Tibial artery (tissue), 4 donors: ENCODE measurements at regions not wholly inside any gene's neighbourhood (a gene's known extent, or its start where the extent isn't known, plus 50 kb on each side); places are given as distances from the start of the nearest gene placed in this dataset.
A peak's percentile ranks its signal among the peaks of the same experiment; 100 is the strongest.

ENCODE experiments used
- DNase-seq, 2 donors: peaks; one replicate each; pipeline ENCODE4 v3.0.0-alpha.2; 2019
- H3K27ac ChIP-seq, 2 donors: fragments of 200-600 bp; sonication (generic) in 1 of 2; 1 replicate in 1 of 2; 2 replicates in 1 of 2; pipeline ENCODE4 v1.5.1; 2018 to 2019; ENCODE audit warnings: mild to moderate bottlenecking in 1 of 2
- H3K27me3 ChIP-seq, 2 donors: fragments of 200-600 bp; sonication (generic) in 1 of 2; one replicate each; pipeline versions ENCODE4 v1.5.1 to v1.6.0; 2016 to 2019
- H3K36me3 ChIP-seq, 3 donors: fragments of 200-600 bp; sonication (generic) in 2 of 3; one replicate each; pipeline ENCODE4 v1.5.1; 2016 to 2019; ENCODE audit warnings: mild to moderate bottlenecking in 2 of 3
- H3K4me1 ChIP-seq, 4 donors: fragments of 200-600 bp; sonication (generic) in 2 of 4; 1 replicate in 3 of 4; 2 replicates in 1 of 4; pipeline ENCODE4 v1.5.1; 2016 to 2019
- H3K4me3 ChIP-seq, 2 donors: fragments of 200-600 bp; sonication (generic) in 1 of 2; 1 replicate in 1 of 2; 2 replicates in 1 of 2; pipeline ENCODE4 v1.5.1; 2018 to 2019; ENCODE audit warnings: mild to moderate bottlenecking in 2 of 2
- H3K9me3 ChIP-seq, 3 donors: fragments of 200-600 bp; sonication (generic) in 1 of 3; one replicate each; pipeline ENCODE4 v1.5.1; 2016 to 2019
- CTCF ChIP-seq, 2 experiments: fragments of 200-600 bp in 1 of 2; fragments of 450-650 bp in 1 of 2; IDR thresholded peaks; one replicate each; pipeline ENCODE4 v1.5.1; 2017 to 2019; ENCODE audit warnings: antibody characterized with exemption in 2 of 2, mild to moderate bottlenecking in 1 of 2, moderate library complexity in 1 of 2
- intact Hi-C: fragments of 100-400 bp; cut with DNase I; formaldehyde crosslinking; loops from one replicate; pipeline ENCODE4 v1.15.0; 2023; ENCODE audit warnings: low total_unique reads

- no peak for TF ChIP-seq CTCF (IDR thresholded peaks at IDR 0.05)
- Histone ChIP-seq H3K4me1 (no peaks in the 10 kb centered on the region), H3K27me3 (peaks cover 0 to 23% of the 10 kb centered on the region in 2 donors), H3K4me3 (no peak overlapping the region), H3K9me3 (peaks cover 0 to 3% (median 0%) of the 10 kb centered on the region in 3 donors), H3K27ac (no peak overlapping the region), H3K36me3 (no peaks in the 10 kb centered on the region)
- DNase-seq, result peak in 1 of 2 donors; percentile 38
- intact Hi-C loops, result no loop called here
Measured at GRCh38 chr22:48974443-48975315, 853.0 kb downstream of the BRD1 start.

GRCh38 chr22:48973694-48974041 lies 854.0 kb downstream of the BRD1 start:
- H3K9me3 ChIP-seq, result no peaks in the 10 kb centered on the region
- H3K36me3 ChIP-seq, result no peaks in the 10 kb centered on the region
- no peak for TF ChIP-seq CTCF (IDR thresholded peaks at IDR 0.05)
- peaks cover 0 to 24% of the 10 kb centered on the region in 2 donors for H3K27me3 ChIP-seq
- H3K4me1 ChIP-seq, result no peaks in the 10 kb centered on the region
- no peak overlapping the region for H3K4me3 ChIP-seq
- DNase-seq, result peak in 1 of 2 donors; percentile 39
- intact Hi-C loops, result no loop called here
- H3K27ac ChIP-seq, result no peak overlapping the region

- Histone ChIP-seq H3K4me3 (no peak overlapping the region), H3K27ac (no peak overlapping the region), H3K4me1 (no peaks in the 10 kb centered on the region), H3K36me3 (no peaks in the 10 kb centered on the region), H3K9me3 (no peaks in the 10 kb centered on the region), H3K27me3 (peaks cover 0 to 28% of the 10 kb centered on the region in 2 donors)
- intact Hi-C loops, result no loop called here
- no peak for TF ChIP-seq CTCF (IDR thresholded peaks at IDR 0.05)
- peak in 1 of 2 donors; percentile 31 for DNase-seq
Measured at GRCh38 chr22:48972979-48973693, 854.5 kb downstream of the BRD1 start.

GRCh38 chr22:48968201-48968959 lies 859.3 kb downstream of the BRD1 start:
- no peaks in the 10 kb centered on the region for H3K9me3 ChIP-seq
- intact Hi-C loops, result no loop called here
- H3K4me3 ChIP-seq, result no peak overlapping the region
- H3K27ac ChIP-seq, result no peak overlapping the region
- H3K36me3 ChIP-seq, result no peaks in the 10 kb centered on the region
- peak in 1 of 2 donors; percentile 40 for DNase-seq
- no peak for TF ChIP-seq CTCF (IDR thresholded peaks at IDR 0.05)
- peaks cover 0 to 9% of the 10 kb centered on the region in 2 donors for H3K27me3 ChIP-seq
- H3K4me1 ChIP-seq, result no peaks in the 10 kb centered on the region

- Histone ChIP-seq H3K4me3 (no peak overlapping the region), H3K27ac (no peak overlapping the region), H3K27me3 (peaks cover 0 to 29% of the 10 kb centered on the region in 2 donors), H3K4me1 (no peaks in the 10 kb centered on the region), H3K36me3 (no peaks in the 10 kb centered on the region), H3K9me3 (no peaks in the 10 kb centered on the region)
- DNase-seq, result no peak
- TF ChIP-seq CTCF (IDR thresholded peaks at IDR 0.05), result no peak
- intact Hi-C loops, result no loop called here
Measured at GRCh38 chr22:48963405-48963804, 864.3 kb downstream of the BRD1 start.
